Activated CD4-positive, alpha-beta T cell treated with anti-CD3 and anti-CD28 coated beads, Interleukin-2, amount 10 ng/mL, durations not matched to agents 7 days and 5 days (primary cell): ENCODE measurements at regions not wholly inside any gene's neighbourhood (a gene's known extent, or its start where the extent isn't known, plus 50 kb on each side); places are given as distances from the start of the nearest gene placed in this dataset.
"Not testable (repeated sequence)": the region's sequence is repeated elsewhere in the genome, so short reads cannot be mapped to it uniquely, and the experiment has no call there.

ENCODE experiments used
- CTCF ChIA-PET: fragments of 350-600 bp; sonication (Branson Sonifier 250); formaldehyde crosslinking; loops from one replicate; lab custom pipeline; 2021; ENCODE audit warnings: antibody characterized with exemption; lab: Charles Lee
- POLR2A ChIA-PET: fragments of 350-600 bp; sonication (Branson Sonifier 250); formaldehyde crosslinking; loops from one replicate; lab custom pipeline; 2021; ENCODE audit warnings: antibody characterized with exemption; lab: Charles Lee
- DNase-seq: peaks from one replicate; pipeline ENCODE4 v3.0.0-alpha.2; 2020
- H3K27ac Mint-ChIP-seq: one replicate; pipeline ENCODE4 v1.8.0; 2021; ENCODE audit warnings: mild to moderate bottlenecking, moderate library complexity, mixed read lengths
- H3K27me3 Mint-ChIP-seq: one replicate; pipeline ENCODE4 v1.8.0; 2021; ENCODE audit warnings: mixed read lengths
- H3K36me3 Mint-ChIP-seq: one replicate; pipeline ENCODE4 v1.8.0; 2021; ENCODE audit warnings: low read depth, mixed read lengths
- H3K4me1 Mint-ChIP-seq: one replicate; pipeline ENCODE4 v1.8.0; 2021; ENCODE audit warnings: mixed read lengths
- H3K4me3 Mint-ChIP-seq: one replicate; pipeline ENCODE4 v1.8.0; 2021; ENCODE audit warnings: mild to moderate bottlenecking, moderate library complexity, mixed read lengths
- H3K9me3 Mint-ChIP-seq: one replicate; pipeline ENCODE4 v1.8.0; 2021; ENCODE audit warnings: mixed read lengths

GRCh38 chr11:42727879-42728278 lies 583.9 kb upstream of the API5 start:
- H3K27ac Mint-ChIP-seq, result no peak overlapping the region

DNA sequence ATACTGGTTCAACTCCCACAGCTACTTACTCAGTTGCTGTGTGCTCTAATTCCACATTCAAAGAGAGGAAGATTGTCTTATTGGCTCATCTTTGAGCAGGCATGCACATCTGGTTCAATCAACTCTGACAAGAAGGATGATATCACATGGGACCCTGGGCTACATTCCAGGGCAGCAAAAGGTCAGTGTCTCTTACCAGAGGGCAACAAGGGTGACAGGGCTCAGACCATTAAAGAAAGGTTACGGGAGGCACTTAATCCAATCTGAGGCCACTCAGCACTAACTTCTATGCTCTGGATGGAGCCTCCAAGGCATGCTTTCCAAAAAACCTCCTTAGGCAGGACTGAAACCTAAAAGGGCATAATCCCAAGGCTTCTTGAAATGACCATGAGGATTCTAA lies 549.4 kb upstream of the API5 start:
- no peak overlapping the region for H3K27ac Mint-ChIP-seq
- H3K4me3 Mint-ChIP-seq, result no peak overlapping the region
- no peaks in the 10 kb centered on the region for H3K9me3 Mint-ChIP-seq
- DNase-seq, result no peak
- no peaks in the 10 kb centered on the region for H3K36me3 Mint-ChIP-seq
- H3K4me1 Mint-ChIP-seq, result no peaks in the 10 kb centered on the region
- POLR2A ChIA-PET, result no interaction called here
- CTCF ChIA-PET, result no interaction called here
- H3K27me3 Mint-ChIP-seq, result no peaks in the 10 kb centered on the region

More at GRCh38 chr11:42727879-42728278, 583.9 kb upstream of the API5 start:
- Mint-ChIP-seq H3K4me3 (no peak overlapping the region), H3K36me3 (no peaks in the 10 kb centered on the region), H3K9me3 (peaks cover 5% of the 10 kb centered on the region), H3K27me3 (no peaks in the 10 kb centered on the region), H3K4me1 (no peaks in the 10 kb centered on the region)
- DNase-seq, result no peak
- POLR2A ChIA-PET, result no interaction called here
- CTCF ChIA-PET, result no interaction called here

GRCh38 chr11:42764936-42765335 lies 546.9 kb upstream of the API5 start:
- no peaks in the 10 kb centered on the region for H3K36me3 Mint-ChIP-seq
- ChIA-PET POLR2A (no interaction called here), CTCF (no interaction called here)

GRCh38 chr11:42768576-42768975 lies 543.2 kb upstream of the API5 start:
- H3K27me3 Mint-ChIP-seq, result no peaks in the 10 kb centered on the region

More at GRCh38 chr11:42764936-42765335, 546.9 kb upstream of the API5 start:
- Mint-ChIP-seq H3K27me3 (no peaks in the 10 kb centered on the region), H3K9me3 (no peaks in the 10 kb centered on the region), H3K4me3 (no peak overlapping the region), H3K27ac (no peak overlapping the region), H3K4me1 (no peaks in the 10 kb centered on the region)
- DNase-seq, result no peak

GRCh38 chr11:42770444-42771065 lies 541.2 kb upstream of the API5 start:
- Mint-ChIP-seq H3K36me3 (no peaks in the 10 kb centered on the region), H3K9me3 (no peaks in the 10 kb centered on the region), H3K4me3 (no peak overlapping the region), H3K27ac (no peak overlapping the region), H3K27me3 (no peaks in the 10 kb centered on the region), H3K4me1 (no peaks in the 10 kb centered on the region)
- DNase-seq, result peak; percentile 7
- ChIA-PET CTCF (no interaction called here), POLR2A (no interaction called here)

More at GRCh38 chr11:42768576-42768975, 543.2 kb upstream of the API5 start:
- ChIA-PET CTCF (no interaction called here), POLR2A (no interaction called here)
- Mint-ChIP-seq H3K4me1 (no peaks in the 10 kb centered on the region), H3K27ac (no peak overlapping the region), H3K4me3 (no peak overlapping the region), H3K36me3 (no peaks in the 10 kb centered on the region), H3K9me3 (no peaks in the 10 kb centered on the region)
- no peak for DNase-seq

- Mint-ChIP-seq H3K27ac (no peak overlapping the region), H3K27me3 (no peaks in the 10 kb centered on the region), H3K36me3 (no peaks in the 10 kb centered on the region), H3K4me1 (no peaks in the 10 kb centered on the region), H3K4me3 (no peak overlapping the region), H3K9me3 (no peaks in the 10 kb centered on the region)
- DNase-seq, result no peak
- CTCF ChIA-PET, result no interaction called here
- POLR2A ChIA-PET, result no interaction called here
Measured at GRCh38 chr11:42772886-42773285, 538.9 kb upstream of the API5 start.

GRCh38 chr11:42773729-42774128 lies 538.1 kb upstream of the API5 start:
- CTCF ChIA-PET, result no interaction called here
- DNase-seq, result no peak
- no peak overlapping the region for H3K4me3 Mint-ChIP-seq
- H3K9me3 Mint-ChIP-seq, result no peaks in the 10 kb centered on the region
- POLR2A ChIA-PET, result no interaction called here
- H3K27me3 Mint-ChIP-seq, result no peaks in the 10 kb centered on the region
- no peaks in the 10 kb centered on the region for H3K4me1 Mint-ChIP-seq
- H3K36me3 Mint-ChIP-seq, result no peaks in the 10 kb centered on the region
- H3K27ac Mint-ChIP-seq, result no peak overlapping the region

- H3K27me3 Mint-ChIP-seq, result no peaks in the 10 kb centered on the region
- H3K4me1 Mint-ChIP-seq, result no peaks in the 10 kb centered on the region
- POLR2A ChIA-PET, result no interaction called here
- H3K36me3 Mint-ChIP-seq, result no peaks in the 10 kb centered on the region
- DNase-seq, result no peak
- no peak overlapping the region for H3K27ac Mint-ChIP-seq
- H3K9me3 Mint-ChIP-seq, result no peaks in the 10 kb centered on the region
- H3K4me3 Mint-ChIP-seq, result no peak overlapping the region
- CTCF ChIA-PET, result no interaction called here
Measured at GRCh38 chr11:42774567-42774966, 537.2 kb upstream of the API5 start.

- POLR2A ChIA-PET, result no interaction called here
- Mint-ChIP-seq H3K27me3 (no peaks in the 10 kb centered on the region), H3K9me3 (no peaks in the 10 kb centered on the region), H3K36me3 (no peaks in the 10 kb centered on the region), H3K4me1 (no peaks in the 10 kb centered on the region), H3K4me3 (no peak overlapping the region), H3K27ac (no peak overlapping the region)
- no peak for DNase-seq
- CTCF ChIA-PET, result no interaction called here
Measured at GRCh38 chr11:42777776-42778175, 534.0 kb upstream of the API5 start.

- H3K4me1 Mint-ChIP-seq, result no peaks in the 10 kb centered on the region
- ChIA-PET POLR2A (no interaction called here), CTCF (no interaction called here)
- H3K27me3 Mint-ChIP-seq, result no peaks in the 10 kb centered on the region
- no peak overlapping the region for H3K4me3 Mint-ChIP-seq
- no peaks in the 10 kb centered on the region for H3K9me3 Mint-ChIP-seq
- H3K36me3 Mint-ChIP-seq, result no peaks in the 10 kb centered on the region
- no peak overlapping the region for H3K27ac Mint-ChIP-seq
- no peak for DNase-seq
Measured at GRCh38 chr11:42778193-42778592, 533.6 kb upstream of the API5 start.

GRCh38 chr11:42779555-42779954 lies 532.2 kb upstream of the API5 start:
- Mint-ChIP-seq H3K27me3 (no peaks in the 10 kb centered on the region), H3K4me1 (no peaks in the 10 kb centered on the region), H3K4me3 (no peak overlapping the region), H3K9me3 (no peaks in the 10 kb centered on the region), H3K36me3 (no peaks in the 10 kb centered on the region), H3K27ac (no peak overlapping the region)
- ChIA-PET POLR2A (no interaction called here), CTCF (no interaction called here)
- no peak for DNase-seq

DNA sequence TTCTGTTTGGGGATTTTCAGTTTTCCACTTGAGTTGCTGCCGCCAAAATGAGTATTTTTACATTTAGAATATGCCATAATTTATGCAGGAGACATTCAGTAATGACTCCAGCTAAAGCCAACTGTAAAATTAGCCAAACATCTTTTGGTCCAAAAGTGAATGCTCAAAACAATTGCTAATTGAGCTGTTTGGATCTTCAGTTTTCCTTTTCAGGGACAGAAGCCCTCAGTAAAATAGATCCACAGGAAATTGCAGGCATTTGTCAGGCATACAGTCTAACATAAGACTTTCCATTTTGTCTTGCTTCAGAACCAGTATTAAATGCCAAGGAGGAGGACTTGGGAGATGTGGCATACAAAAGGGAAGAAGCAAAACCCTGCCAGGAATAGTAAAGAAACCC lies 524.8 kb upstream of the API5 start:
- ChIA-PET POLR2A (no interaction called here), CTCF (no interaction called here)
- H3K27me3 Mint-ChIP-seq, result no peaks in the 10 kb centered on the region
- H3K36me3 Mint-ChIP-seq, result no peaks in the 10 kb centered on the region
- no peak overlapping the region for H3K27ac Mint-ChIP-seq
- no peak for DNase-seq
- no peaks in the 10 kb centered on the region for H3K4me1 Mint-ChIP-seq
- H3K4me3 Mint-ChIP-seq, result no peak overlapping the region
- peaks cover 6% of the 10 kb centered on the region for H3K9me3 Mint-ChIP-seq

GRCh38 chr11:42795483-42795882 lies 516.3 kb upstream of the API5 start:
- CTCF ChIA-PET, POLR2A ChIA-PET, H3K36me3 Mint-ChIP-seq: not testable (repeated sequence)

DNA sequence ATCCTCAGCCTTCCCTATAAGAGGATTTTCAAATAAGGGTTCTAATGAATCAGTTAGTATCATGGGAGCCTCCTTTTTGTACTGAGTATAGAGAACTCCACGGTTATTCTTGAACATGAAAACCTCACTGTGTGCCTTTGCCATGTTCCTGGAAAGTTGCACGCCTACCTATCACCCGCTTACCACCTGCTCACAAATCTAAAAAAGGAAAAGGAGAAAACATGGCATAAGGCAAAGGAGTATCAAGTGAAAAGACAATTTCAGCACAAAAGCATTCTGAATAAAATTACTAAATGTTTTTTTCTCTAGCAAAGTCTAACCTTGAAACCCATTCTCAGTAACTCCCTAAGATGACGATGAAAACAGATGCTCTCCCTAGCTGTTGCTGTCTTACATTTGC lies 511.8 kb upstream of the API5 start:
- ChIA-PET POLR2A (no interaction called here), CTCF (no interaction called here)
- no peaks in the 10 kb centered on the region for H3K36me3 Mint-ChIP-seq
- no peaks in the 10 kb centered on the region for H3K4me1 Mint-ChIP-seq
- no peak overlapping the region for H3K4me3 Mint-ChIP-seq
- H3K27ac Mint-ChIP-seq, result no peak overlapping the region
- no peak for DNase-seq
- no peaks in the 10 kb centered on the region for H3K27me3 Mint-ChIP-seq
- peaks cover 8% of the 10 kb centered on the region for H3K9me3 Mint-ChIP-seq

More at GRCh38 chr11:42795483-42795882, 516.3 kb upstream of the API5 start:
- H3K27me3 Mint-ChIP-seq, H3K27ac Mint-ChIP-seq, H3K9me3 Mint-ChIP-seq, DNase-seq, H3K4me1 Mint-ChIP-seq, H3K4me3 Mint-ChIP-seq: not testable (repeated sequence)
